IMR-90 (cell line): ENCODE measurements at regions not wholly inside any gene's neighbourhood (a gene's known extent, or its start where the extent isn't known, plus 50 kb on each side); places are given as distances from the start of the nearest gene placed in this dataset.
A peak's percentile ranks its signal among the peaks of the same experiment; 100 is the strongest.

Experiments used
- ATAC-seq: fragments of 200-7000 bp; cut with Tn5 transposase; 2 replicates; pipeline ENCODE4 v1.9.1; 2020; ENCODE audit warnings: low read depth, mild to moderate bottlenecking, moderate library complexity
- BruUV-seq: library from RNA; stranded (reverse); fragments of 400-500 nt; replicated peaks from 2 replicates; lab custom pipeline; 2021; lab: Mats Ljungman, UMichigan
- CTCF ChIA-PET: fragments of 300-600 bp; formaldehyde crosslinking; extraction: SDS; loops from one replicate; lab custom pipeline; 2021; ENCODE audit warnings: antibody characterized with exemption; lab: Yijun Ruan, JAX
- POLR2A ChIA-PET: fragments of 300-600 bp; sonication (Branson Sonifier 250); formaldehyde crosslinking; loops from one replicate; lab custom pipeline; 2022; ENCODE audit warnings: antibody characterized with exemption; ENCODE audit not compliant: unreplicated experiment; lab: Charles Lee
- DNase-seq: peaks from one replicate; pipeline ENCODE4 v3.0.0; 2013
- H2AFZ ChIP-seq: replicated peaks from 2 replicates; pipeline ENCODE3; 2013; ENCODE audit warnings: low read length, mild to moderate bottlenecking; ENCODE audit not compliant: poor library complexity
- H2AK5ac ChIP-seq: 2 replicates; pipeline ENCODE4 v1.6.1; 2013; ENCODE audit warnings: low read depth, low read length, inconsistent platforms
- H2AK9ac ChIP-seq: replicated peaks from 2 replicates; pipeline ENCODE3; 2013; ENCODE audit warnings: mild to moderate bottlenecking, low read depth, low read length, moderate library complexity; ENCODE audit not compliant: poor library complexity
- H2BK120ac ChIP-seq: 2 replicates; pipeline ENCODE4 v1.6.1; 2013; ENCODE audit warnings: low read depth, low read length, inconsistent platforms
- H2BK15ac ChIP-seq: 3 replicates; pipeline ENCODE4 v1.6.1; 2013; ENCODE audit warnings: low read depth, low read length, inconsistent platforms
- H2BK20ac ChIP-seq: 2 replicates; pipeline ENCODE4 v1.6.1; 2013; ENCODE audit warnings: low read depth, mild to moderate bottlenecking, inconsistent platforms, low read length, moderate library complexity
- H2BK5ac ChIP-seq: 2 replicates; pipeline ENCODE4 v1.6.1; 2013; ENCODE audit warnings: mild to moderate bottlenecking, low read depth, low read length, inconsistent platforms; ENCODE audit not compliant: poor library complexity, severe bottlenecking
- H3K14ac ChIP-seq: replicated peaks from 2 replicates; pipeline ENCODE4 v1.6.1; 2013; ENCODE audit warnings: low read depth, low read length, inconsistent platforms
- H3K18ac ChIP-seq: 2 replicates; pipeline ENCODE4 v1.6.1; 2013; ENCODE audit warnings: low read depth, low read length, control low read depth
- H3K23ac ChIP-seq: 2 replicates; pipeline ENCODE4 v1.6.1; 2013; ENCODE audit warnings: low read depth, low read length, inconsistent platforms
- H3K27ac ChIP-seq: 2 replicates; pipeline ENCODE4 v1.5.1; 2013; ENCODE audit warnings: mild to moderate bottlenecking, control low read depth, low read length; ENCODE audit not compliant: insufficient read depth
- H3K27me3 ChIP-seq: 2 replicates; pipeline ENCODE4 v1.6.1; 2013; ENCODE audit warnings: low read length; ENCODE audit not compliant: control insufficient read depth, insufficient read depth
- H3K36me3 ChIP-seq: 2 replicates; pipeline ENCODE4 v1.6.1; 2013; ENCODE audit warnings: low read length, mixed read lengths; ENCODE audit not compliant: control insufficient read depth, insufficient read depth
- H3K4ac ChIP-seq: 2 replicates; pipeline ENCODE4 v1.6.1; 2013; ENCODE audit warnings: low read depth, low read length, inconsistent platforms
- H3K4me1 ChIP-seq: 2 replicates; pipeline ENCODE4 v1.6.1; 2013; ENCODE audit warnings: low read length, mixed read lengths; ENCODE audit not compliant: control insufficient read depth, insufficient read depth
- H3K4me2 ChIP-seq: 2 replicates; pipeline ENCODE4 v1.6.1; 2013; ENCODE audit warnings: low read depth, mild to moderate bottlenecking, control low read depth, low read length, moderate library complexity
- H3K4me3 ChIP-seq: 2 replicates; pipeline ENCODE4 v1.5.1; 2013; ENCODE audit warnings: low read depth, mild to moderate bottlenecking, control low read depth, low read length, moderate library complexity; ENCODE audit not compliant: insufficient read depth
- H3K56ac ChIP-seq: 2 replicates; pipeline ENCODE4 v1.6.1; 2013; ENCODE audit warnings: low read length, inconsistent platforms; ENCODE audit not compliant: insufficient read depth; ENCODE audit errors: extremely low read depth
- H3K79me1 ChIP-seq, 2 experiments: 2 replicates each; pipeline ENCODE4 v1.6.1; 2013; ENCODE audit warnings: low read length in 2 of 2, inconsistent platforms in 1 of 2, low read depth in 1 of 2
- H3K9ac ChIP-seq: 2 replicates; pipeline ENCODE4 v1.6.1; 2013; ENCODE audit warnings: low read depth, low read length, control low read depth
- H3K9me1 ChIP-seq: 2 replicates; pipeline ENCODE4 v1.6.1; 2013; ENCODE audit warnings: low read length, inconsistent platforms; ENCODE audit not compliant: insufficient read depth
- H3K9me3 ChIP-seq: 2 replicates; pipeline ENCODE4 v1.6.1; 2013; ENCODE audit warnings: low read length; ENCODE audit not compliant: control insufficient read depth, insufficient read depth
- H4K20me1 ChIP-seq: 2 replicates; pipeline ENCODE4 v1.6.1; 2013; ENCODE audit warnings: low read length, inconsistent platforms; ENCODE audit not compliant: insufficient read depth
- H4K5ac ChIP-seq: 2 replicates; pipeline ENCODE4 v1.6.1; 2013; ENCODE audit warnings: mild to moderate bottlenecking, low read depth, low read length, control low read depth
- H4K8ac ChIP-seq, 2 experiments: 2 replicates each; pipeline ENCODE4 v1.6.1; 2013; ENCODE audit warnings: low read depth in 2 of 2, low read length in 2 of 2, control low read depth in 1 of 2, inconsistent platforms in 1 of 2
- H4K91ac ChIP-seq: 2 replicates; pipeline ENCODE4 v1.6.1; 2013; ENCODE audit warnings: low read depth, low read length, inconsistent platforms; ENCODE audit not compliant: insufficient read depth
- CTCF ChIP-seq: conservative IDR thresholded peaks from 2 replicates; pipeline ENCODE4 v1.5.1; 2012; ENCODE audit warnings: mild to moderate bottlenecking, low read depth, low read length, improper control_type of control experiment
- FOS ChIP-seq: fragments of 150-350 bp; IDR thresholded peaks from 2 replicates; pipeline ENCODE4 v1.6.1; 2016; ENCODE audit warnings: low read depth, low read length
- MAFK ChIP-seq: IDR thresholded peaks from 2 replicates; pipeline ENCODE4 v1.6.1; 2012; ENCODE audit warnings: low read depth, low read length, improper control_type of control experiment
- RAD21 ChIP-seq: IDR thresholded peaks from 2 replicates; pipeline ENCODE4 v1.6.1; 2012; ENCODE audit warnings: low read length, improper control_type of control experiment
- RCOR1 ChIP-seq: IDR thresholded peaks from 2 replicates; pipeline ENCODE4 v1.6.1; 2012; ENCODE audit warnings: mild to moderate bottlenecking, low read length, improper control_type of control experiment; ENCODE audit not compliant: insufficient replicate concordance
- USF2 ChIP-seq: fragments of 150-350 bp; IDR thresholded peaks from 2 replicates; pipeline ENCODE4 v1.6.1; 2017; ENCODE audit warnings: mild to moderate bottlenecking, antibody characterized with exemption, low read length, low read depth
- WGBS, 2 experiments: methylation state at CpG; one replicate each; pipeline versions ENCODE4 v1.1.5 to v1.1.7; 2013; ENCODE audit warnings: missing lambda C conversion rate in 2 of 2; ENCODE audit not compliant: insufficient read length in 1 of 2; ENCODE audit errors: extremely low coverage in 2 of 2; 5-methylcytosine and 5-hydroxymethylcytosine counted together
- dilution Hi-C: fragments of 300-500 bp; cut with HindIII; formaldehyde crosslinking; loops from one replicate; pipeline ENCODE4 v1.14.3; 2018; ENCODE audit warnings: low sequenced_read_pairs; ENCODE audit not compliant: unreplicated experiment
- in situ Hi-C: fragments of 300-500 bp; cut with MboI; formaldehyde crosslinking; loops from 3 replicates; pipeline ENCODE4 v1.14.3; 2019; ENCODE audit warnings: low sequenced_read_pairs, inconsistent platforms, mixed read lengths
- intact Hi-C: fragments of 100-400 bp; cut with micrococcal nuclease; formaldehyde crosslinking; loops from 2 replicates; pipeline ENCODE4 v1.10.0; 2022

DNA sequence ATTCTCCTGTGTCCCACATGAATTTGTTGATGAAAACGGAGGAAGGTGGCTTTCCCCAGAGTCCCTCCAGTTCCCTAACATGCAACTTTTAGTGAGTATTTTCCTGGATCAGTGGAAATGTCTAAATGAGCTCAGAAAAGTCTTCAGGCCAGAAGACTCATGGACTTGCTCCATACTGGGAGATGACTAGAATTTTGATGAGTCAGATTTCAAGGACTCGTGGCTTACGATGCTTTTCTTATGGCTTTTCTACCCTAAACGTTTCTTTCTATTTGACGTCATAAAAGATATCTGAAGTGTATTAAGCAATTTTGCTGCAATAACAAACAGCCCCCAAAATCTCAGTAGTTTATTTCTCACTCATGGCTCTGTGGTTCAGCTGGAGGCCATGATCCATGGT, 397.6 kb downstream of the FBXO15 start:
- Histone ChIP-seq H2BK20ac (no peak overlapping the region), H3K4me2 (no peak overlapping the region), H3K27ac (no peak overlapping the region), H3K14ac (0 out of 2 replicates have a peak overlapping the region, but pooled peaks have one; percentile 16), H2BK15ac (no peak overlapping the region; the same call in 2 of the 3 replicates), H3K4me3 (no peak overlapping the region), H4K8ac (no peak overlapping the region), H3K4me1 (peaks cover 5% of the 10 kb centered on the region; the same call in 1 of the 2 replicates), H3K27me3 (no peaks in the 10 kb centered on the region), H4K5ac (no peak overlapping the region), H2BK120ac (0 out of 2 replicates have a peak overlapping the region, but pooled peaks have one; percentile 2), H3K9me1 (peaks cover 7% of the 10 kb centered on the region; the same call in 1 of the 2 replicates), H2AFZ (no peak overlapping the region), H3K9me3 (no peaks in the 10 kb centered on the region), H3K9ac (no peak overlapping the region), H4K91ac (no peak overlapping the region), H3K36me3 (no peaks in the 10 kb centered on the region), H3K18ac (no peak overlapping the region), H3K56ac (no peak overlapping the region), H3K79me1 (no peaks in the 10 kb centered on the region), H4K20me1 (no peaks in the 10 kb centered on the region), H3K23ac (no peak overlapping the region), H2AK5ac (peak overlapping the region; percentile 51), H3K4ac (no peak overlapping the region), H2AK9ac (no peak overlapping the region), H2BK5ac (no peak overlapping the region)
- in situ Hi-C loops (no loop called here), dilution Hi-C loops (no loop called here), intact Hi-C loops (no loop called here)
- no CpG with 5 or more reads among the region's 5 CpGs for WGBS, 2 experiments
- POLR2A ChIA-PET: interaction anchor here (0.5 kb wide), 1 partner anchor 19 kb away, joined by 4 read pairs; no protein-coding TSS in a partner anchor
- CTCF ChIA-PET: no interaction called here
- no TSS peak for BruUV-seq
- no peak for TF ChIP-seq USF2
- TF ChIP-seq RCOR1: no peak
- TF ChIP-seq RAD21: no peak
- peak; percentile 57 for TF ChIP-seq MAFK
- no peak for TF ChIP-seq FOS
- TF ChIP-seq CTCF: no peak
- DNase-seq: peak; percentile 30
- no peak for ATAC-seq
